HepG2 (cell line): ENCODE measurements at regions not wholly inside any gene's neighbourhood (a gene's known extent, or its start where the extent isn't known, plus 50 kb on each side); places are given as distances from the start of the nearest gene placed in this dataset.
A peak's percentile ranks its signal among the peaks of the same experiment; 100 is the strongest.

ENCODE experiments used
- AHDC1 ChIP-seq: sonication (generic); formaldehyde crosslinking; IDR thresholded peaks from 2 replicates; pipeline ENCODE4 v1.5.1; 2020; ENCODE audit warnings: mild to moderate bottlenecking, missing genetic modification reagents, borderline replicate concordance
- ARID4A ChIP-seq: sonication (generic); formaldehyde crosslinking; IDR thresholded peaks from 2 replicates; pipeline ENCODE4 v1.5.0; 2020; ENCODE audit warnings: mild to moderate bottlenecking, missing genetic modification reagents, borderline replicate concordance
- ARID5B ChIP-seq: IDR thresholded peaks from 2 replicates; pipeline ENCODE4 v1.4.0; 2020; ENCODE audit warnings: mild to moderate bottlenecking, missing genetic modification reagents
- DMAP1 ChIP-seq: IDR thresholded peaks from 2 replicates; pipeline ENCODE4 v1.6.1; 2016
- ETV5 ChIP-seq: IDR thresholded peaks from 2 replicates; pipeline ENCODE4 v1.6.1; 2018; ENCODE audit warnings: missing biosample characterization, missing genetic modification reagents, inconsistent platforms, borderline replicate concordance
- GATA4 ChIP-seq: sonication (generic); IDR thresholded peaks from 2 replicates; pipeline ENCODE4 v1.6.1; 2016; ENCODE audit warnings: antibody characterized with exemption, low read depth, borderline replicate concordance
- JDP2 ChIP-seq: sonication (generic); formaldehyde crosslinking; IDR thresholded peaks from 2 replicates; pipeline ENCODE4 v1.8.1; 2022; ENCODE audit warnings: missing genetic modification reagents, borderline replicate concordance
- MTA3 ChIP-seq: sonication (generic); formaldehyde crosslinking; IDR thresholded peaks from 2 replicates; pipeline ENCODE4 v1.4.0; 2020; ENCODE audit warnings: missing genetic modification reagents
- SOX5 ChIP-seq: IDR thresholded peaks from 2 replicates; pipeline ENCODE4 v1.6.1; 2016; ENCODE audit warnings: borderline replicate concordance
- TCF7 ChIP-seq: sonication (generic); IDR thresholded peaks from 2 replicates; pipeline ENCODE4 v1.6.1; 2016; ENCODE audit warnings: antibody characterized with exemption, low read depth
- ZBTB25 ChIP-seq: IDR thresholded peaks from 2 replicates; pipeline ENCODE4 v1.6.1; 2018; ENCODE audit warnings: missing genetic modification reagents
- ZFP36L1 ChIP-seq: sonication (generic); formaldehyde crosslinking; IDR thresholded peaks from 2 replicates; pipeline ENCODE4 v1.8.0; 2022; ENCODE audit warnings: mild to moderate bottlenecking, missing genetic modification reagents, moderate library complexity
- ZNF564 ChIP-seq: sonication (generic); formaldehyde crosslinking; IDR thresholded peaks from 2 replicates; pipeline ENCODE4 v1.8.1; 2023; ENCODE audit warnings: mild to moderate bottlenecking, missing genetic modification reagents
- ZNF772 ChIP-seq: sonication (generic); formaldehyde crosslinking; IDR thresholded peaks from 2 replicates; pipeline ENCODE4 v1.5.0; 2020; ENCODE audit warnings: mild to moderate bottlenecking, missing genetic modification reagents
- ZNF883 ChIP-seq: sonication (generic); formaldehyde crosslinking; IDR thresholded peaks from 2 replicates; pipeline ENCODE4 v1.5.1; 2020; ENCODE audit warnings: mild to moderate bottlenecking, missing genetic modification reagents; ENCODE audit errors: not compliant biosample characterization
- ZSCAN22 ChIP-seq: sonication (generic); formaldehyde crosslinking; IDR thresholded peaks from 2 replicates; pipeline ENCODE4 v1.4.0; 2020; ENCODE audit warnings: mild to moderate bottlenecking, missing genetic modification reagents

- TF ChIP-seq ZNF564 (CRISPR knock-in tag) = no peak
- TF ChIP-seq ARID4A (CRISPR knock-in tag) = no peak
- peak; percentile 27; the same call in 1 of the 2 replicates for TF ChIP-seq ETV5
- TF ChIP-seq ZSCAN22 (CRISPR knock-in tag) = no peak
- peak; percentile 20; the same call in 1 of the 2 replicates for TF ChIP-seq SOX5 (CRISPR knock-in tag)
- TF ChIP-seq ARID5B (CRISPR knock-in tag) = peak; percentile 65
- no peak for TF ChIP-seq ZBTB25 (CRISPR knock-in tag)
- no peak for TF ChIP-seq DMAP1 (CRISPR knock-in tag)
- no peak for TF ChIP-seq ZNF883 (CRISPR knock-in tag)
- peak; percentile 84; the same call in 1 of the 2 replicates for TF ChIP-seq AHDC1
- TF ChIP-seq ZFP36L1 (CRISPR knock-in tag) = 0 out of 2 replicates have a peak, but pooled peaks have one; percentile 35
- no peak for TF ChIP-seq JDP2 (CRISPR knock-in tag)
- TF ChIP-seq TCF7 = peak; percentile 34; the same call in 1 of the 2 replicates
- no peak for TF ChIP-seq GATA4
- no peak for TF ChIP-seq MTA3 (CRISPR knock-in tag)
- TF ChIP-seq ZNF772 (CRISPR knock-in tag) = no peak
Measured at GRCh38 chr5:53358794-53359193, 121.6 kb upstream of the FST start (continued).
